ENCODE measurements at regions not wholly inside any gene's neighbourhood (a gene's known extent, or its start where the extent isn't known, plus 50 kb on each side); places are given as distances from the start of the nearest gene placed in this dataset.

GRCh38 chr5:21070858-21071257 is 1082.9 kb upstream of the CDH18 start:
- TF ChIP-seq CTCF (IDR thresholded peaks at IDR 0.05; ENCODE audit: low read depth, low read length) = no peak
- TF ChIP-seq EZH2phosphoT487 (IDR thresholded peaks at IDR 0.05; ENCODE audit: low read depth) = no peak
